Body of pancreas (tissue), 4 donors: ENCODE measurements at regions not wholly inside any gene's neighbourhood (a gene's known extent, or its start where the extent isn't known, plus 50 kb on each side); places are given as distances from the start of the nearest gene placed in this dataset.
"Not testable (repeated sequence)": the region's sequence is repeated elsewhere in the genome, so short reads cannot be mapped to it uniquely, and the experiment has no call there.

ENCODE experiments used
- ATAC-seq: fragments of 150-250 bp; one replicate; pipeline ENCODE4 v1.9.1; 2016
- DNase-seq, 4 donors: peaks; one replicate each; pipeline ENCODE4 v3.0.0-alpha.2; 2019
- H3K27ac ChIP-seq, 4 donors: fragments of 200-600 bp; sonication (generic); 1 replicate in 3 of 4; 2 replicates in 1 of 4; pipeline versions ENCODE4 v1.5.1 to v1.6.1; 2016 to 2019; ENCODE audit warnings: mild to moderate bottlenecking in 1 of 4, mixed read lengths in 1 of 4, moderate library complexity in 1 of 4
- H3K27me3 ChIP-seq, 2 donors: fragments of 200-600 bp; sonication (generic); one replicate each; pipeline ENCODE4 v1.6.0; 2016; ENCODE audit warnings: mild to moderate bottlenecking in 1 of 2
- H3K36me3 ChIP-seq, 2 donors: fragments of 200-600 bp; sonication (generic); replicated peaks in 1 of 2; 2 replicates each; pipeline ENCODE4 v1.5.1; 2016; ENCODE audit warnings: low read depth in 2 of 2; ENCODE audit not compliant: insufficient read depth in 1 of 2
- H3K4me1 ChIP-seq: fragments of 200-600 bp; sonication (generic); one replicate; pipeline ENCODE4 v1.6.0; 2016
- H3K4me3 ChIP-seq, 2 donors: fragments of 200-600 bp; sonication (generic); 1 replicate in 1 of 2; 2 replicates in 1 of 2; pipeline ENCODE4 v1.5.1; 2016 to 2019
- H3K9me3 ChIP-seq, 3 donors: fragments of 200-600 bp; sonication (generic); 1 replicate in 2 of 3; 2 replicates in 1 of 3; pipeline ENCODE4 v1.5.1; 2016
- CTCF ChIP-seq, 7 experiments: fragments of 450-650 bp in 4 of 7; fragments of 200-600 bp in 3 of 7; sonication (generic) in 3 of 7; IDR thresholded peaks; one replicate each; pipeline ENCODE4 v1.5.1; 2016 to 2019; ENCODE audit warnings: antibody characterized with exemption in 7 of 7
- POLR2A ChIP-seq, 3 donors: fragments of 450-650 bp; IDR thresholded peaks; one replicate each; pipeline ENCODE4 v1.6.1; 2016; ENCODE audit warnings: antibody characterized with exemption in 3 of 3, mild to moderate bottlenecking in 2 of 3
- WGBS, 2 donors: methylation state at CpG; one replicate each; pipeline ENCODE4 v1.1.5; 2017; 5-methylcytosine and 5-hydroxymethylcytosine counted together
- intact Hi-C: fragments of 100-400 bp; cut with DNase I; formaldehyde crosslinking; loops from one replicate; pipeline ENCODE4 v1.15.1; 2023

- ATAC-seq (no peak), DNase-seq (no peak)
- H3K27ac ChIP-seq: no peak overlapping the region
- H3K27me3 ChIP-seq: no peaks in the 10 kb centered on the region
- 83 to 84% methylated on average over 3 of the region's 3 CpGs for WGBS, 2 donors
- intact Hi-C loops: no loop called here
- TF ChIP-seq CTCF (IDR thresholded peaks at IDR 0.05): no peak
- no peak for TF ChIP-seq POLR2A (IDR thresholded peaks at IDR 0.05)
- H3K4me3 ChIP-seq: no peak overlapping the region
- peaks cover 11% of the 10 kb centered on the region for H3K4me1 ChIP-seq
- H3K9me3 ChIP-seq: no peaks in the 10 kb centered on the region
- no peaks in the 10 kb centered on the region for H3K36me3 ChIP-seq
Measured at GRCh38 chr16:82287937-82288336, 117.9 kb upstream of the MPHOSPH6 start.

GRCh38 chr16:82282662-82283061 is 112.6 kb upstream of the MPHOSPH6 start:
- no peak for ATAC-seq

GRCh38 chr16:82281544-82281943 is 111.5 kb upstream of the MPHOSPH6 start:
- Histone ChIP-seq H3K9me3 (no peaks in the 10 kb centered on the region), H3K36me3 (no peaks in the 10 kb centered on the region), H3K27ac (no peak overlapping the region), H3K4me1 (peaks cover 11% of the 10 kb centered on the region), H3K27me3 (no peaks in the 10 kb centered on the region), H3K4me3 (no peak overlapping the region)
- TF ChIP-seq CTCF (IDR thresholded peaks at IDR 0.05) (no peak), POLR2A (IDR thresholded peaks at IDR 0.05) (no peak)
- DNase-seq (no peak), ATAC-seq (no peak)
- 38 to 65% methylated on average over 2 of the region's 2 CpGs for WGBS, 2 donors
- intact Hi-C loops: no loop called here

More at GRCh38 chr16:82282662-82283061, 112.6 kb upstream of the MPHOSPH6 start:
- intact Hi-C loops: no loop called here
- Histone ChIP-seq H3K27me3 (no peaks in the 10 kb centered on the region), H3K4me1 (peaks cover 11% of the 10 kb centered on the region), H3K27ac (no peak overlapping the region), H3K36me3 (no peaks in the 10 kb centered on the region), H3K9me3 (no peaks in the 10 kb centered on the region), H3K4me3 (no peak overlapping the region)
- TF ChIP-seq POLR2A (IDR thresholded peaks at IDR 0.05) (no peak), CTCF (IDR thresholded peaks at IDR 0.05) (no peak)
- no peak for DNase-seq

GRCh38 chr16:82280867-82281266 is 110.8 kb upstream of the MPHOSPH6 start:
- H3K9me3 ChIP-seq: no peaks in the 10 kb centered on the region
- TF ChIP-seq CTCF (IDR thresholded peaks at IDR 0.05) (no peak), POLR2A (IDR thresholded peaks at IDR 0.05) (no peak)
- intact Hi-C loops: no loop called here
- no peak for DNase-seq
- H3K4me3 ChIP-seq: no peak overlapping the region
- no peak for ATAC-seq
- 83 to 100% methylated on average over 1 of the region's 1 CpG for WGBS, 2 donors
- H3K27me3 ChIP-seq: no peaks in the 10 kb centered on the region
- H3K36me3 ChIP-seq: no peaks in the 10 kb centered on the region
- peaks cover 11% of the 10 kb centered on the region for H3K4me1 ChIP-seq
- H3K27ac ChIP-seq: no peak overlapping the region

GRCh38 chr16:82275349-82275748 is 105.3 kb upstream of the MPHOSPH6 start:
- H3K4me1 ChIP-seq, H3K27me3 ChIP-seq, ATAC-seq, H3K27ac ChIP-seq, intact Hi-C loops, H3K4me3 ChIP-seq, H3K36me3 ChIP-seq, H3K9me3 ChIP-seq, DNase-seq: not testable (repeated sequence)
- WGBS, 2 donors: 70 to 96% methylated on average over 3 of the region's 3 CpGs
